ENCODE measurements at regions not wholly inside any gene's neighbourhood (a gene's known extent, or its start where the extent isn't known, plus 50 kb on each side); places are given as distances from the start of the nearest gene placed in this dataset.

GRCh38 chr1:219312967-219313366, 139.3 kb downstream of the LYPLAL1 start:
- TF ChIP-seq, protein P1, sequence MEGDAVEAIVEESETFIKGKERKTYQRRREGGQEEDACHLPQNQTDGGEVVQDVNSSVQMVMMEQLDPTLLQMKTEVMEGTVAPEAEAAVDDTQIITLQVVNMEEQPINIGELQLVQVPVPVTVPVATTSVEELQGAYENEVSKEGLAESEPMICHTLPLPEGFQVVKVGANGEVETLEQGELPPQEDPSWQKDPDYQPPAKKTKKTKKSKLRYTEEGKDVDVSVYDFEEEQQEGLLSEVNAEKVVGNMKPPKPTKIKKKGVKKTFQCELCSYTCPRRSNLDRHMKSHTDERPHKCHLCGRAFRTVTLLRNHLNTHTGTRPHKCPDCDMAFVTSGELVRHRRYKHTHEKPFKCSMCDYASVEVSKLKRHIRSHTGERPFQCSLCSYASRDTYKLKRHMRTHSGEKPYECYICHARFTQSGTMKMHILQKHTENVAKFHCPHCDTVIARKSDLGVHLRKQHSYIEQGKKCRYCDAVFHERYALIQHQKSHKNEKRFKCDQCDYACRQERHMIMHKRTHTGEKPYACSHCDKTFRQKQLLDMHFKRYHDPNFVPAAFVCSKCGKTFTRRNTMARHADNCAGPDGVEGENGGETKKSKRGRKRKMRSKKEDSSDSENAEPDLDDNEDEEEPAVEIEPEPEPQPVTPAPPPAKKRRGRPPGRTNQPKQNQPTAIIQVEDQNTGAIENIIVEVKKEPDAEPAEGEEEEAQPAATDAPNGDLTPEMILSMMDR (conservative IDR thresholded peaks at IDR 0.05 in 1 of 2, IDR thresholded peaks at IDR 0.05 in 1 of 2; ENCODE audit: low read depth in 1 of 2, low read length in 2 of 2): no peak
- TF ChIP-seq EZH2 (IDR thresholded peaks at IDR 0.05; ENCODE audit: low read length, missing control alignments): no peak
